H1 (cell line): ENCODE measurements at regions not wholly inside any gene's neighbourhood (a gene's known extent, or its start where the extent isn't known, plus 50 kb on each side); places are given as distances from the start of the nearest gene placed in this dataset.

ENCODE experiments used
- ATF2 ChIP-seq: IDR thresholded peaks from 2 replicates; pipeline ENCODE4 v1.6.1; 2012; ENCODE audit warnings: low read length, inconsistent platforms
- CREB1 ChIP-seq: IDR thresholded peaks from 2 replicates; pipeline ENCODE4 v1.6.1; 2012; ENCODE audit warnings: inconsistent platforms
- RAD21 ChIP-seq, 2 experiments: IDR thresholded peaks in 1 of 2; conservative IDR thresholded peaks in 1 of 2; 2 replicates each; pipeline ENCODE4 v1.6.1; 2011; ENCODE audit warnings: low read depth in 2 of 2, low read length in 2 of 2, improper control_type of control experiment in 1 of 2, inconsistent platforms in 1 of 2, mild to moderate bottlenecking in 1 of 2, moderate library complexity in 1 of 2
- RFX5 ChIP-seq: IDR thresholded peaks from 2 replicates; pipeline ENCODE4 v1.6.1; 2011; ENCODE audit warnings: low read depth, low read length, improper control_type of control experiment, borderline replicate concordance
- SUZ12 ChIP-seq: fragments of 200-600 bp; sonication (generic); IDR thresholded peaks from 2 replicates; pipeline ENCODE4 v1.6.1; 2012; ENCODE audit warnings: mild to moderate bottlenecking, inconsistent platforms, low read length, moderate library complexity, mixed read lengths
- TF ChIP-seq, protein P1 (sequence below): fragments of 300-600 bp; sonication (generic); IDR thresholded peaks from 2 replicates; pipeline ENCODE4 v1.7.1; 2012; ENCODE audit warnings: low read length, moderate library complexity, mild to moderate bottlenecking, inconsistent platforms; ENCODE audit not compliant: insufficient replicate concordance
- TF ChIP-seq, protein P2 (sequence below): IDR thresholded peaks from 2 replicates; pipeline ENCODE4 v1.6.1; 2011; ENCODE audit warnings: low read length, improper control_type of control experiment

- TF ChIP-seq, protein P1, sequence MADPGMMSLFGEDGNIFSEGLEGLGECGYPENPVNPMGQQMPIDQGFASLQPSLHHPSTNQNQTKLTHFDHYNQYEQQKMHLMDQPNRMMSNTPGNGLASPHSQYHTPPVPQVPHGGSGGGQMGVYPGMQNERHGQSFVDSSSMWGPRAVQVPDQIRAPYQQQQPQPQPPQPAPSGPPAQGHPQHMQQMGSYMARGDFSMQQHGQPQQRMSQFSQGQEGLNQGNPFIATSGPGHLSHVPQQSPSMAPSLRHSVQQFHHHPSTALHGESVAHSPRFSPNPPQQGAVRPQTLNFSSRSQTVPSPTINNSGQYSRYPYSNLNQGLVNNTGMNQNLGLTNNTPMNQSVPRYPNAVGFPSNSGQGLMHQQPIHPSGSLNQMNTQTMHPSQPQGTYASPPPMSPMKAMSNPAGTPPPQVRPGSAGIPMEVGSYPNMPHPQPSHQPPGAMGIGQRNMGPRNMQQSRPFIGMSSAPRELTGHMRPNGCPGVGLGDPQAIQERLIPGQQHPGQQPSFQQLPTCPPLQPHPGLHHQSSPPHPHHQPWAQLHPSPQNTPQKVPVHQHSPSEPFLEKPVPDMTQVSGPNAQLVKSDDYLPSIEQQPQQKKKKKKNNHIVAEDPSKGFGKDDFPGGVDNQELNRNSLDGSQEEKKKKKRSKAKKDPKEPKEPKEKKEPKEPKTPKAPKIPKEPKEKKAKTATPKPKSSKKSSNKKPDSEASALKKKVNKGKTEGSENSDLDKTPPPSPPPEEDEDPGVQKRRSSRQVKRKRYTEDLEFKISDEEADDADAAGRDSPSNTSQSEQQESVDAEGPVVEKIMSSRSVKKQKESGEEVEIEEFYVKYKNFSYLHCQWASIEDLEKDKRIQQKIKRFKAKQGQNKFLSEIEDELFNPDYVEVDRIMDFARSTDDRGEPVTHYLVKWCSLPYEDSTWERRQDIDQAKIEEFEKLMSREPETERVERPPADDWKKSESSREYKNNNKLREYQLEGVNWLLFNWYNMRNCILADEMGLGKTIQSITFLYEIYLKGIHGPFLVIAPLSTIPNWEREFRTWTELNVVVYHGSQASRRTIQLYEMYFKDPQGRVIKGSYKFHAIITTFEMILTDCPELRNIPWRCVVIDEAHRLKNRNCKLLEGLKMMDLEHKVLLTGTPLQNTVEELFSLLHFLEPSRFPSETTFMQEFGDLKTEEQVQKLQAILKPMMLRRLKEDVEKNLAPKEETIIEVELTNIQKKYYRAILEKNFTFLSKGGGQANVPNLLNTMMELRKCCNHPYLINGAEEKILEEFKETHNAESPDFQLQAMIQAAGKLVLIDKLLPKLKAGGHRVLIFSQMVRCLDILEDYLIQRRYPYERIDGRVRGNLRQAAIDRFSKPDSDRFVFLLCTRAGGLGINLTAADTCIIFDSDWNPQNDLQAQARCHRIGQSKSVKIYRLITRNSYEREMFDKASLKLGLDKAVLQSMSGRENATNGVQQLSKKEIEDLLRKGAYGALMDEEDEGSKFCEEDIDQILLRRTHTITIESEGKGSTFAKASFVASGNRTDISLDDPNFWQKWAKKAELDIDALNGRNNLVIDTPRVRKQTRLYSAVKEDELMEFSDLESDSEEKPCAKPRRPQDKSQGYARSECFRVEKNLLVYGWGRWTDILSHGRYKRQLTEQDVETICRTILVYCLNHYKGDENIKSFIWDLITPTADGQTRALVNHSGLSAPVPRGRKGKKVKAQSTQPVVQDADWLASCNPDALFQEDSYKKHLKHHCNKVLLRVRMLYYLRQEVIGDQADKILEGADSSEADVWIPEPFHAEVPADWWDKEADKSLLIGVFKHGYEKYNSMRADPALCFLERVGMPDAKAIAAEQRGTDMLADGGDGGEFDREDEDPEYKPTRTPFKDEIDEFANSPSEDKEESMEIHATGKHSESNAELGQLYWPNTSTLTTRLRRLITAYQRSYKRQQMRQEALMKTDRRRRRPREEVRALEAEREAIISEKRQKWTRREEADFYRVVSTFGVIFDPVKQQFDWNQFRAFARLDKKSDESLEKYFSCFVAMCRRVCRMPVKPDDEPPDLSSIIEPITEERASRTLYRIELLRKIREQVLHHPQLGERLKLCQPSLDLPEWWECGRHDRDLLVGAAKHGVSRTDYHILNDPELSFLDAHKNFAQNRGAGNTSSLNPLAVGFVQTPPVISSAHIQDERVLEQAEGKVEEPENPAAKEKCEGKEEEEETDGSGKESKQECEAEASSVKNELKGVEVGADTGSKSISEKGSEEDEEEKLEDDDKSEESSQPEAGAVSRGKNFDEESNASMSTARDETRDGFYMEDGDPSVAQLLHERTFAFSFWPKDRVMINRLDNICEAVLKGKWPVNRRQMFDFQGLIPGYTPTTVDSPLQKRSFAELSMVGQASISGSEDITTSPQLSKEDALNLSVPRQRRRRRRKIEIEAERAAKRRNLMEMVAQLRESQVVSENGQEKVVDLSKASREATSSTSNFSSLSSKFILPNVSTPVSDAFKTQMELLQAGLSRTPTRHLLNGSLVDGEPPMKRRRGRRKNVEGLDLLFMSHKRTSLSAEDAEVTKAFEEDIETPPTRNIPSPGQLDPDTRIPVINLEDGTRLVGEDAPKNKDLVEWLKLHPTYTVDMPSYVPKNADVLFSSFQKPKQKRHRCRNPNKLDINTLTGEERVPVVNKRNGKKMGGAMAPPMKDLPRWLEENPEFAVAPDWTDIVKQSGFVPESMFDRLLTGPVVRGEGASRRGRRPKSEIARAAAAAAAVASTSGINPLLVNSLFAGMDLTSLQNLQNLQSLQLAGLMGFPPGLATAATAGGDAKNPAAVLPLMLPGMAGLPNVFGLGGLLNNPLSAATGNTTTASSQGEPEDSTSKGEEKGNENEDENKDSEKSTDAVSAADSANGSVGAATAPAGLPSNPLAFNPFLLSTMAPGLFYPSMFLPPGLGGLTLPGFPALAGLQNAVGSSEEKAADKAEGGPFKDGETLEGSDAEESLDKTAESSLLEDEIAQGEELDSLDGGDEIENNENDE = no peak
- TF ChIP-seq RFX5 (no peak), CREB1 (no peak), RAD21 (IDR thresholded peaks at IDR 0.05 in 1 of 2, conservative IDR thresholded peaks at IDR 0.05 in 1 of 2; ENCODE audit: low read depth in 2 of 2, low read length in 2 of 2) (no peak), SUZ12 (no peak), ATF2 (no peak)
- TF ChIP-seq, protein P2, sequence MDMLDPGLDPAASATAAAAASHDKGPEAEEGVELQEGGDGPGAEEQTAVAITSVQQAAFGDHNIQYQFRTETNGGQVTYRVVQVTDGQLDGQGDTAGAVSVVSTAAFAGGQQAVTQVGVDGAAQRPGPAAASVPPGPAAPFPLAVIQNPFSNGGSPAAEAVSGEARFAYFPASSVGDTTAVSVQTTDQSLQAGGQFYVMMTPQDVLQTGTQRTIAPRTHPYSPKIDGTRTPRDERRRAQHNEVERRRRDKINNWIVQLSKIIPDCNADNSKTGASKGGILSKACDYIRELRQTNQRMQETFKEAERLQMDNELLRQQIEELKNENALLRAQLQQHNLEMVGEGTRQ = no peak
These were observed 81.8 kb upstream of the TBC1D3K start (continued) for GRCh38 chr17:37842401-37842800.
